GM23338 (cell line): ENCODE measurements at regions not wholly inside any gene's neighbourhood (a gene's known extent, or its start where the extent isn't known, plus 50 kb on each side); places are given as distances from the start of the nearest gene placed in this dataset.

Source experiments
- ATAC-seq: fragments of 200-7000 bp; cut with Tn5 transposase; 3 replicates; pipeline ENCODE4 v1.9.1; 2020
- DNase-seq: peaks from one replicate; pipeline ENCODE4 v3.0.0-alpha.2; 2015; ENCODE audit warnings: low spot score
- H2AFZ ChIP-seq: fragments of 200-600 bp; sonication (generic); 2 replicates; pipeline ENCODE4 v1.8.0; 2016; ENCODE audit warnings: antibody characterized with exemption, mild to moderate bottlenecking, moderate library complexity
- H3F3A ChIP-seq: fragments of 200-600 bp; sonication (generic); replicated peaks from 2 replicates; pipeline ENCODE4 v1.8.0; 2017; ENCODE audit warnings: antibody characterized with exemption, mixed run types, low read depth
- H3K27ac ChIP-seq: fragments of 200-600 bp; sonication (generic); 2 replicates; pipeline ENCODE4 v1.6.1; 2016; ENCODE audit warnings: low read depth
- H3K27me3 ChIP-seq: fragments of 200-600 bp; sonication (generic); 2 replicates; pipeline ENCODE4 v1.8.0; 2016; ENCODE audit warnings: mild to moderate bottlenecking, mixed run types, moderate library complexity; ENCODE audit not compliant: insufficient read depth
- H3K36me3 ChIP-seq: fragments of 200-600 bp; sonication (generic); 2 replicates; pipeline ENCODE4 v1.8.0; 2016; ENCODE audit warnings: mild to moderate bottlenecking; ENCODE audit not compliant: insufficient read depth
- H3K4me1 ChIP-seq: fragments of 200-600 bp; sonication (generic); 2 replicates; pipeline ENCODE4 v1.8.0; 2016; ENCODE audit warnings: mild to moderate bottlenecking, moderate library complexity; ENCODE audit not compliant: insufficient read depth
- H3K4me2 ChIP-seq: fragments of 200-600 bp; sonication (generic); 2 replicates; pipeline ENCODE4 v1.7.1; 2017; ENCODE audit warnings: mixed run types
- H3K4me3 ChIP-seq: fragments of 200-600 bp; sonication (generic); 2 replicates; pipeline ENCODE4 v1.6.1; 2016; ENCODE audit warnings: mixed run types
- H3K79me2 ChIP-seq: fragments of 200-600 bp; sonication (generic); replicated peaks from 2 replicates; pipeline ENCODE4 v1.8.0; 2017; ENCODE audit warnings: mild to moderate bottlenecking; ENCODE audit not compliant: insufficient read depth
- H3K9me2 ChIP-seq: fragments of 200-600 bp; sonication (generic); 2 replicates; pipeline ENCODE4 v1.8.0; 2017; ENCODE audit not compliant: insufficient read depth
- H4K20me1 ChIP-seq: fragments of 200-600 bp; sonication (generic); replicated peaks from 2 replicates; pipeline ENCODE4 v1.8.0; 2017; ENCODE audit warnings: mild to moderate bottlenecking; ENCODE audit not compliant: insufficient read depth
- H3K27ac Mint-ChIP-seq: 2 replicates; pipeline ENCODE4 v1.8.0; 2020; ENCODE audit warnings: inconsistent platforms, mild to moderate bottlenecking, moderate library complexity, mixed read lengths
- H3K27me3 Mint-ChIP-seq: 3 replicates; pipeline ENCODE4 v1.8.0; 2022; ENCODE audit warnings: low read depth, mild to moderate bottlenecking, moderate library complexity, mixed read lengths, inconsistent platforms; ENCODE audit not compliant: insufficient read depth, poor library complexity
- H3K36me3 Mint-ChIP-seq: 3 replicates; pipeline ENCODE4 v1.8.0; 2021; ENCODE audit warnings: low read depth, mild to moderate bottlenecking, inconsistent platforms, moderate library complexity, mixed read lengths
- H3K4me1 Mint-ChIP-seq: 3 replicates; pipeline ENCODE4 v1.8.0; 2020; ENCODE audit warnings: mild to moderate bottlenecking, inconsistent platforms, mixed read lengths
- H3K4me3 Mint-ChIP-seq: 3 replicates; pipeline ENCODE4 v1.8.0; 2021; ENCODE audit warnings: moderate library complexity, mild to moderate bottlenecking, inconsistent platforms, mixed read lengths
- H3K9me3 Mint-ChIP-seq: 3 replicates; pipeline ENCODE4 v1.8.0; 2020; ENCODE audit warnings: moderate library complexity, mild to moderate bottlenecking, inconsistent platforms, mixed read lengths
- CREB1 ChIP-seq: fragments of 250-450 bp; sonication (Bioruptor Pico); IDR thresholded peaks from 2 replicates; pipeline ENCODE4 v1.5.0; 2020; ENCODE audit warnings: low read depth, mild to moderate bottlenecking, moderate library complexity
- CTCF ChIP-seq, 2 experiments: fragments of 200-600 bp in 1 of 2; sonication (generic) in 1 of 2; conservative IDR thresholded peaks; 2 replicates each; pipeline versions ENCODE4 v1.5.1 to v1.6.1; 2016 to 2017; ENCODE audit warnings: antibody characterized with exemption in 2 of 2, low read depth in 2 of 2, mild to moderate bottlenecking in 2 of 2, moderate library complexity in 1 of 2
- ETS1 ChIP-seq: IDR thresholded peaks from 2 replicates; pipeline ENCODE4 v1.6.1; 2016; ENCODE audit warnings: antibody characterized with exemption
- NANOG ChIP-seq: IDR thresholded peaks from 2 replicates; pipeline ENCODE4 v1.6.1; 2016; ENCODE audit warnings: antibody characterized with exemption, borderline replicate concordance
- STAT1 ChIP-seq: IDR thresholded peaks from one replicate; pipeline ENCODE4 v1.6.1; 2016; ENCODE audit warnings: antibody characterized with exemption; ENCODE audit not compliant: unreplicated experiment
- TF ChIP-seq, protein P1 (sequence below): fragments of 250-450 bp; sonication (Bioruptor Pico); IDR thresholded peaks from 2 replicates; pipeline ENCODE4 v1.5.0; 2020; ENCODE audit warnings: mild to moderate bottlenecking, moderate library complexity

DNA sequence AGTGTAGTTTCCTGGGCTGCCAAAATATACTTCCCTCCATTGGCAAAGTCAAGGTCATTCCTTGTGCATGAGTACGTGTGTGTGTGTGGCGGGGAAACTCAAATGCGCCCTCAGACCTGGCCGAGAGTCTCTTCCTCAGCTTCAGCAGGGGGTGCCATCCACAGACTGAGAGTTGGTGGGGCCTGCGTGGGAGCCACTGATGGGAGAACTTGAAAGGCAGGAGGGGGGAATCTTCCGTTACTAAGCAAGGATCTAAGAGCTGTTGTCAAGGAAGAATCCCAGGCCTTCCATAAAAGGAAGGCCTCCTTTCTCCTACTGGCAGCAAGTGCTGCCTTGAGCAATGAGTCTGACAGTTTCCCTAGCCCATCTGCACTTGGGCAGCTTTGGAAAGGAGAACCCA is 274.9 kb downstream of the EMP1 start:
- Mint-ChIP-seq H3K9me3 (no peaks in the 10 kb centered on the region), H3K4me3 (no peak overlapping the region), H3K27ac (no peak overlapping the region), H3K36me3 (no peaks in the 10 kb centered on the region), H3K27me3 (no peaks in the 10 kb centered on the region), H3K4me1 (no peaks in the 10 kb centered on the region)
- ATAC-seq: no peak
- H3K27ac ChIP-seq: no peak overlapping the region
- H2AFZ ChIP-seq: 0 out of 2 replicates have a peak overlapping the region, but pooled peaks have one; percentile 23
- H3F3A ChIP-seq: no peaks in the 10 kb centered on the region
- H3K4me2 ChIP-seq: no peak overlapping the region
- no peaks in the 10 kb centered on the region for H3K79me2 ChIP-seq
- H3K9me2 ChIP-seq: no peaks in the 10 kb centered on the region; the same call in 1 of the 2 replicates
- TF ChIP-seq, protein P1, sequence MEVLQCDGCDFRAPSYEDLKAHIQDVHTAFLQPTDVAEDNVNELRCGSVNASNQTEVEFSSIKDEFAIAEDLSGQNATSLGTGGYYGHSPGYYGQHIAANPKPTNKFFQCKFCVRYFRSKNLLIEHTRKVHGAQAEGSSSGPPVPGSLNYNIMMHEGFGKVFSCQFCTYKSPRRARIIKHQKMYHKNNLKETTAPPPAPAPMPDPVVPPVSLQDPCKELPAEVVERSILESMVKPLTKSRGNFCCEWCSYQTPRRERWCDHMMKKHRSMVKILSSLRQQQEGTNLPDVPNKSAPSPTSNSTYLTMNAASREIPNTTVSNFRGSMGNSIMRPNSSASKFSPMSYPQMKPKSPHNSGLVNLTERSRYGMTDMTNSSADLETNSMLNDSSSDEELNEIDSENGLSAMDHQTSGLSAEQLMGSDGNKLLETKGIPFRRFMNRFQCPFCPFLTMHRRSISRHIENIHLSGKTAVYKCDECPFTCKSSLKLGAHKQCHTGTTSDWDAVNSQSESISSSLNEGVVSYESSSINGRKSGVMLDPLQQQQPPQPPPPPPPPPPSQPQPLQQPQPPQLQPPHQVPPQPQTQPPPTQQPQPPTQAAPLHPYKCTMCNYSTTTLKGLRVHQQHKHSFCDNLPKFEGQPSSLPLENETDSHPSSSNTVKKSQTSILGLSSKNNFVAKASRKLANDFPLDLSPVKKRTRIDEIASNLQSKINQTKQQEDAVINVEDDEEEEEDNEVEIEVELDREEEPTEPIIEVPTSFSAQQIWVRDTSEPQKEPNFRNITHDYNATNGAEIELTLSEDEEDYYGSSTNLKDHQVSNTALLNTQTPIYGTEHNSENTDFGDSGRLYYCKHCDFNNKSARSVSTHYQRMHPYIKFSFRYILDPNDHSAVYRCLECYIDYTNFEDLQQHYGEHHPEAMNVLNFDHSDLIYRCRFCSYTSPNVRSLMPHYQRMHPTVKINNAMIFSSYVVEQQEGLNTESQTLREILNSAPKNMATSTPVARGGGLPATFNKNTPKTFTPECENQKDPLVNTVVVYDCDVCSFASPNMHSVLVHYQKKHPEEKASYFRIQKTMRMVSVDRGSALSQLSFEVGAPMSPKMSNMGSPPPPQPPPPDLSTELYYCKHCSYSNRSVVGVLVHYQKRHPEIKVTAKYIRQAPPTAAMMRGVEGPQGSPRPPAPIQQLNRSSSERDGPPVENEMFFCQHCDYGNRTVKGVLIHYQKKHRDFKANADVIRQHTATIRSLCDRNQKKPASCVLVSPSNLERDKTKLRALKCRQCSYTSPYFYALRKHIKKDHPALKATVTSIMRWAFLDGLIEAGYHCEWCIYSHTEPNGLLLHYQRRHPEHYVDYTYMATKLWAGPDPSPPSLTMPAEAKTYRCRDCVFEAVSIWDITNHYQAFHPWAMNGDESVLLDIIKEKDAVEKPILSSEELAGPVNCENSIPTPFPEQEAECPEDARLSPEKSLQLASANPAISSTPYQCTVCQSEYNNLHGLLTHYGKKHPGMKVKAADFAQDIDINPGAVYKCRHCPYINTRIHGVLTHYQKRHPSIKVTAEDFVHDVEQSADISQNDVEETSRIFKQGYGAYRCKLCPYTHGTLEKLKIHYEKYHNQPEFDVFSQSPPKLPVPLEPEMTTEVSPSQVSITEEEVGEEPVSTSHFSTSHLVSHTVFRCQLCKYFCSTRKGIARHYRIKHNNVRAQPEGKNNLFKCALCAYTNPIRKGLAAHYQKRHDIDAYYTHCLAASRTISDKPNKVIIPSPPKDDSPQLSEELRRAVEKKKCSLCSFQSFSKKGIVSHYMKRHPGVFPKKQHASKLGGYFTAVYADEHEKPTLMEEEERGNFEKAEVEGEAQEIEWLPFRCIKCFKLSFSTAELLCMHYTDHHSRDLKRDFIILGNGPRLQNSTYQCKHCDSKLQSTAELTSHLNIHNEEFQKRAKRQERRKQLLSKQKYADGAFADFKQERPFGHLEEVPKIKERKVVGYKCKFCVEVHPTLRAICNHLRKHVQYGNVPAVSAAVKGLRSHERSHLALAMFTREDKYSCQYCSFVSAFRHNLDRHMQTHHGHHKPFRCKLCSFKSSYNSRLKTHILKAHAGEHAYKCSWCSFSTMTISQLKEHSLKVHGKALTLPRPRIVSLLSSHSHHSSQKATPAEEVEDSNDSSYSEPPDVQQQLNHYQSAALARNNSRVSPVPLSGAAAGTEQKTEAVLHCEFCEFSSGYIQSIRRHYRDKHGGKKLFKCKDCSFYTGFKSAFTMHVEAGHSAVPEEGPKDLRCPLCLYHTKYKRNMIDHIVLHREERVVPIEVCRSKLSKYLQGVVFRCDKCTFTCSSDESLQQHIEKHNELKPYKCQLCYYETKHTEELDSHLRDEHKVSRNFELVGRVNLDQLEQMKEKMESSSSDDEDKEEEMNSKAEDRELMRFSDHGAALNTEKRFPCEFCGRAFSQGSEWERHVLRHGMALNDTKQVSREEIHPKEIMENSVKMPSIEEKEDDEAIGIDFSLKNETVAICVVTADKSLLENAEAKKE (CRISPR knock-in tag): no peak
- no peak for TF ChIP-seq CREB1 (CRISPR knock-in tag)
- DNase-seq: no peak
- H3K36me3 ChIP-seq: no peaks in the 10 kb centered on the region
- H4K20me1 ChIP-seq: no peaks in the 10 kb centered on the region
- H3K27me3 ChIP-seq: no peaks in the 10 kb centered on the region
- H3K4me3 ChIP-seq: no peak overlapping the region
- H3K4me1 ChIP-seq: no peaks in the 10 kb centered on the region

- no peaks in the 10 kb centered on the region for H3K9me3 Mint-ChIP-seq
- H3K9me2 ChIP-seq: no peaks in the 10 kb centered on the region
- no peaks in the 10 kb centered on the region for H3K27me3 Mint-ChIP-seq
- H3K4me3 ChIP-seq: no peak overlapping the region
- H3K27me3 ChIP-seq: no peaks in the 10 kb centered on the region
- DNase-seq (no peak), ATAC-seq (no peak)
- no peaks in the 10 kb centered on the region for H3K36me3 ChIP-seq
- no peak overlapping the region for H3K4me3 Mint-ChIP-seq
- H4K20me1 ChIP-seq: no peaks in the 10 kb centered on the region
- H3K36me3 Mint-ChIP-seq: no peaks in the 10 kb centered on the region
- H3K27ac ChIP-seq: no peak overlapping the region
- H3K4me1 ChIP-seq: no peaks in the 10 kb centered on the region
- no peaks in the 10 kb centered on the region for H3F3A ChIP-seq
- H2AFZ ChIP-seq: no peak overlapping the region
- no peaks in the 10 kb centered on the region for H3K79me2 ChIP-seq
- H3K4me1 Mint-ChIP-seq: no peaks in the 10 kb centered on the region
- H3K4me2 ChIP-seq: no peak overlapping the region
- H3K27ac Mint-ChIP-seq: no peak overlapping the region
- TF ChIP-seq CTCF (conservative IDR thresholded peaks at IDR 0.05; ENCODE audit: low read depth in 2 of 2) (no peak), ETS1 (no peak), NANOG (no peak), STAT1 (no peak)
Observed at GRCh38 chr12:13465635-13466034, 269.1 kb downstream of the EMP1 start.
